Muscle of leg (tissue), 3 donors: ENCODE measurements at regions not wholly inside any gene's neighbourhood (a gene's known extent, or its start where the extent isn't known, plus 50 kb on each side); places are given as distances from the start of the nearest gene placed in this dataset.
"Not testable (repeated sequence)": the region's sequence is repeated elsewhere in the genome, so short reads cannot be mapped to it uniquely, and the experiment has no call there.

Source experiments
- DNase-seq: peaks from one replicate; pipeline ENCODE4 v3.0.0; 2013
- H3K27ac ChIP-seq: one replicate; pipeline ENCODE4 v1.5.1; 2013; ENCODE audit warnings: mild to moderate bottlenecking, low read length, control low read depth
- H3K27me3 ChIP-seq: one replicate; pipeline ENCODE4 v1.6.1; 2013; ENCODE audit warnings: low read length; ENCODE audit not compliant: control insufficient read depth, insufficient read depth
- H3K36me3 ChIP-seq: one replicate; pipeline ENCODE4 v1.6.1; 2013; ENCODE audit warnings: low read length; ENCODE audit not compliant: control insufficient read depth, insufficient read depth
- H3K4me1 ChIP-seq: one replicate; pipeline ENCODE4 v1.6.1; 2013; ENCODE audit warnings: low read length; ENCODE audit not compliant: control insufficient read depth, insufficient read depth
- H3K4me3 ChIP-seq: one replicate; pipeline ENCODE4 v1.5.1; 2013; ENCODE audit warnings: low read length, control low read depth
- H3K9me3 ChIP-seq: replicated peaks from 2 replicates; pipeline ENCODE4 v1.6.1; 2013; ENCODE audit warnings: low read depth, low read length; ENCODE audit not compliant: control insufficient read depth
- whole genome bisulfite sequencing: methylation state at CpG from one replicate; pipeline ENCODE4 v1.1.5; 2013; ENCODE audit warnings: missing lambda C conversion rate; ENCODE audit not compliant: insufficient coverage; 5-methylcytosine and 5-hydroxymethylcytosine counted together

DNA sequence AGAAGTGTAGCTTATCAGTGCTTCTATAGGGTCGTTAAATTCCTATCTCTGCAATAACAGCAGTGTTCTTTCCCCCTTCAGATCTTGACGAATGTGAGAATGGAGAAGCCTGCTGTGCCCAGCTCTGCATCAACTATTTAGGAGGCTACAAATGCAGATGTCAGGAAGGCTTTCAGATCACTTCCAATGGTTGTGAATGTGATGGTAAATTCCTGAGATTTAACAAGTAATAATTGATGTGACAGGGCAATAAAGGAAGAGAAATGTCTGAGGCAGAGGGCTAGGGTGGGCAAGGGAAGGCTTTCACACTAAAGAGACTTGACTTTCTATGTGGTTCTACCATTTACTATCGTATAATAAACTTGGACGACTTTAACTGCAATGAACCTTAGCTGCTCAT, 711.7 kb upstream of the GOLIM4 start:
- no peak overlapping the region for H3K27ac ChIP-seq
- WGBS, result no CpG with 5 or more reads among the region's 4 CpGs
- H3K36me3 ChIP-seq, result no peaks in the 10 kb centered on the region
- no peaks in the 10 kb centered on the region for H3K9me3 ChIP-seq
- H3K4me3 ChIP-seq, result no peak overlapping the region
- no peaks in the 10 kb centered on the region for H3K27me3 ChIP-seq
- H3K4me1 ChIP-seq, result no peaks in the 10 kb centered on the region
- no peak for DNase-seq

DNA sequence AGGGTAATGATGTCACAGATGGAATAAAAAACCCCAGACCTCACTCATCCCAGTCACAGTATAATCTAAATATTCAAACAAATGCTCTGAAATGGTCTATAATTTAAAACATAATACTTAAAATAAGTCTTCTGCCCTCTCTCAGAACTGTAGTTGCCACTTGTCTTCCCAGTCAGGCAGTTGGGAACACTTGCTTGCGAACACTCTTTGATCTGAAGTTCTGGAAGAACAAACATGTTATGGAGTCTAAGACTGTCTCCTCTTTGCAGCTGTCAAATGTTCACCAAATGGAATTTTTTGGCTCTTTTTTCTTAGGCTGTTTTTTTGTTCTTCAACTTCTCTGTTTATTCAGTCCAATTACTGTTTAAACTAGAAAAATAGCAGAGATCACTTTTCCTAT, 711.1 kb upstream of the GOLIM4 start:
- Histone ChIP-seq H3K4me1 (no peaks in the 10 kb centered on the region), H3K36me3 (no peaks in the 10 kb centered on the region), H3K27me3 (no peaks in the 10 kb centered on the region), H3K9me3 (no peaks in the 10 kb centered on the region), H3K27ac (no peak overlapping the region), H3K4me3 (no peak overlapping the region)
- DNase-seq, result no peak
- 80% methylated on average over 1 of the region's 1 CpG for WGBS

DNA sequence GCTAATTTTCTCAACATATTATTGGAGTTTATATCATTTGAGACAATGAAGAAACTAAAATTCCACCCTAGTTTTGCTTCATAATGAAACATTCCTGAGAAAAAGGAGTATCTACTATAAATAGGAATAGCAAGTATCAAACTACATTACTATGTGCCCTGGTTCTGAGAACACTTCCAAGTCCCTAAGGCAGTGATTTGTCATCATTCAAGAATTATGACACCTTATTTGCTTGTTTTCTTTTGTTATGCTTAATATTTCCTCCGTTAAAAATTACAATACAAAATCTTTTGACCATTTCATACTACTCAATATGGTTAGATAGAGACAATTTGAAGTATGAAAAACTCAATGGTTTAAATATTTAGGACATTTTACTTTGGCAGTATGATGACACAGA, 707.8 kb upstream of the GOLIM4 start:
- WGBS, result no CpG with 5 or more reads among the region's 1 CpG
- Histone ChIP-seq H3K9me3 (no peaks in the 10 kb centered on the region), H3K27me3 (no peaks in the 10 kb centered on the region), H3K27ac (no peak overlapping the region), H3K36me3 (no peaks in the 10 kb centered on the region), H3K4me3 (no peak overlapping the region), H3K4me1 (no peaks in the 10 kb centered on the region)
- DNase-seq, result no peak

DNA sequence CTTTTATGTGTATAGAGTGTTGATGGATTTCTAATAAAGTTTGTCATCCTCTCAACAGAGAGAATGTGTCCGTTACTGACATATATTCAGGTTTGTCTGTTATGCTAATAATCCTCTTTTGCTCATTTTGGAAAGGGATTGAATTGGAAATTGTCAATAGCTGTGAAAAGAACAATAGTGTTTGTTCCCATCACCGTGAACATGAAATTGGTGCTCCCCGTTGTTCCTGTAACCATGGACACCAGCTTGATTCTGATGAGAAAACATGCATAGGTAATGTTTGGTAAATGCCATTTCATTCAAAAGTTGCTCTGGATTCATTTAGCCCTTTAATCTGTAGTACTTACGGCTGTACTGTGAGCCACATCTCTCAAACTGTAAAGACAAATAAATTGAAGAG, 707.0 kb upstream of the GOLIM4 start:
- H3K9me3 ChIP-seq, result no peaks in the 10 kb centered on the region
- no peaks in the 10 kb centered on the region for H3K27me3 ChIP-seq
- H3K4me3 ChIP-seq, result no peak overlapping the region
- no peak for DNase-seq
- no peak overlapping the region for H3K27ac ChIP-seq
- H3K36me3 ChIP-seq, result no peaks in the 10 kb centered on the region
- H3K4me1 ChIP-seq, result no peaks in the 10 kb centered on the region
- WGBS, result no CpG with 5 or more reads among the region's 4 CpGs

DNA sequence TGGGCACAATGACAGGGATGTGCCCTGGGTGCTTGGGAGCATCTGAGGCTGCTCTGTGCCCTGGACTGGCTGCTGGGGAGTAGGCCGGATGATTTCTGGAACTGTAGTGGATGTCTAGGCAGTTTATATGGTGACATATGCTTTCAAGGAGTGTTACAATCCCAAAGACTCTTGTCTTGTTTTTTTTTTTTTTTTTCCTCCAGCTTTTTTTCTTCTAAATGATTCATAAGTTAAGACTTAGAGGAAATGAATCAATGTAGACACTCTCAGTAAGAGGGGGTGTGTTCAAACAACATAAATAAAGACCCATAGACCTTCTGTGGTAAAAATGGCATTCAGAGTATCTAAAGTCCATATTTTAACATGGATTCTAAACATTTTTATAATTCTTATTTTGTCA, 706.1 kb upstream of the GOLIM4 start:
- DNase-seq, result no peak
- Histone ChIP-seq H3K4me3 (no peak overlapping the region), H3K27me3 (no peaks in the 10 kb centered on the region), H3K36me3 (no peaks in the 10 kb centered on the region), H3K9me3 (no peaks in the 10 kb centered on the region), H3K4me1 (no peaks in the 10 kb centered on the region), H3K27ac (no peak overlapping the region)
- no CpG with 5 or more reads among the region's 1 CpG for WGBS

DNA sequence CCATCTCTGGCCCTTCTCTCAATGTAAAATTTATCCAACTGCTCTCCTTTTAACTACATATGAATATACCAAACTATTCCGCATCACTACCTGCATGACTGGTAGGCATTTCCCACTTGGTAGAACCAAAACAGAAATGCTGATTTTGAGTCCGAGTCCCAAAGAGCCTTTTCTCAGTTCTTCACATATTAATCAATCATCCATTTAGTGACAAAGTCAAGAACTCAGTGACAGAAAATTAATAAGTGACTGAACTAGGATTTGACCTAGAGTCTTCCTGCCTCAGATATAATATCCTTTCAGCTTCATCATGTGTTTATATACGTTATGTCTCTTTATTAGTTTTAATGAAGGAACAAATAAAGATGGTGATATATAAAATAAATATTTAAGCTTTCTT, 700.6 kb upstream of the GOLIM4 start:
- 100% methylated on average over 1 of the region's 3 CpGs for WGBS
- DNase-seq, result no peak
- Histone ChIP-seq H3K4me1 (no peaks in the 10 kb centered on the region), H3K27ac (no peak overlapping the region), H3K9me3 (no peaks in the 10 kb centered on the region), H3K36me3 (no peaks in the 10 kb centered on the region), H3K4me3 (no peak overlapping the region), H3K27me3 (no peaks in the 10 kb centered on the region)

DNA sequence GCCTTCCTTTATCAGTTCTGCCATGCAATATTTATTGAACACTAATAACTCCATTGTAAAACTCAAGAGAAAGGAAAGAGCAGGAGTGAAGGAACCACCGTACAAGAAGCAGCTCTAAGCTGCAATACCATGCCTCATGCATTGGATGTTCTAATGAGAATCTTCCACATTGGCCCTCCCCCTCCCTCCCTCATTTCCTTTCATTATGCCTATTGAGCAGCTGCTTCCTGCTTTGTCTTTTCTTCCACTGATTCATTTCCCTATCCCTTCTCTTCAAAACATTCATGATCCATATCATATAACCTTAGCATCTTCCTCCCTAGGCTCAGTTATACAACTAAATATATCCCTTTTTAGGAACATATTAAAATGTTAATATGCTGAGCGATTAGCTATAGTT, 698.7 kb upstream of the GOLIM4 start:
- H3K4me1 ChIP-seq, result no peaks in the 10 kb centered on the region
- H3K4me3 ChIP-seq, result no peak overlapping the region
- no peaks in the 10 kb centered on the region for H3K27me3 ChIP-seq
- H3K36me3 ChIP-seq, result no peaks in the 10 kb centered on the region
- H3K9me3 ChIP-seq, result no peaks in the 10 kb centered on the region
- H3K27ac ChIP-seq, result no peak overlapping the region
- WGBS, result 100% methylated on average over 1 of the region's 2 CpGs
- no peak for DNase-seq

DNA sequence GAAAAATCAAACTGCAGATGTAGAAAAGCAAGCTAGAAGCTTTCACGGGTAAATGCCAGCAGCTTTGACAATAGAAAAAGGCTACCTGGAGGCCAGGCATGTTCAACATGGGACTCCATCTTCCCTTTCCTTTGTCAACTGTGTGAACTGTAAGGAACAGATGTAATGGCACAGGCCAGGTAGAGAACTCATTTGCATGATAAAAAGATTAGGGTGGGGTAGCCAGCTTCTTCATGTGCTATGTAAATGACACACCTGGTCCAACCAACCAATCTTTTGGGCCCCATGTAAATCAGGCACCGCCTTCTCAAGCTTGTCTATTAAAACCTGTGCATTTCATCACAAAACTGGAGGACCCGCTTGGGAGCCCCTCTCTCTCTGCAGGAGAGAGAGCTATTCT, 686.5 kb upstream of the GOLIM4 start:
- Histone ChIP-seq H3K4me3 (no peak overlapping the region), H3K27me3 (no peaks in the 10 kb centered on the region), H3K4me1 (no peaks in the 10 kb centered on the region), H3K36me3 (no peaks in the 10 kb centered on the region), H3K27ac (no peak overlapping the region), H3K9me3 (peaks cover 6% of the 10 kb centered on the region)
- DNase-seq, result no peak
- 88% methylated on average over 3 of the region's 3 CpGs for WGBS

DNA sequence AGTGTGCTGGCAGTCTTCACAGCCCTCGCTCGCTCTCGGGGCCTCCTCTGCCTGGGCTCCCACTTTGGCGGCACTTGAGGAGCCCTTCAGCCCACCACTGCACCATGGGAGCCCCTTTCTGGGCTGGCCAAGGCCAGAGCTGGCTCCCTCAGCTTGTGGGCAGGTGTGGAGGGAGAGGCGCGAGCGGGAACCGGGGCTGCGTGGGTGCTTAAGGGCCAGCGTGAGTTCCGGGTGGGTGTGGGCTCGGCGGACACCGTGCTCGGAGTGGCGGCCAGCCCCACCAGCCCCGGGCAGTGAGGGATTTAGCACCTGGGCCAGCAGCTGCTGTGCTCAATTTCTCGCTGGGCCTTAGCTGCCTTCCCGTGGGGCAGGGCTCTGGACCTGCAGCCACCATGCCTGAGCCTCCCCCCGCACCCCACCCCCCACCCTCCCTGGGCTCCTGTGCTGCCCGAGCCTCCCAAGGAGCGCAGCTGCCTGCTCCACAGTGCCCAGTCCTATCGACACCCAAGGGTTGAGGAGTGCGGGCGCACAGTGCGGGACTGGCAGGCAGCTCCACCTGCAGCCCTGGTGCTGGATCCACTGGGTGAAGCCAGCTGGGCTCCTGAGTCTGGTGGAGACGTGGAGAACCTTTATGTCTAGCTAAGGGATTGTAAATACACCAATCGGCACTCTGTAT, 684.4 kb upstream of the GOLIM4 start:
- H3K36me3 ChIP-seq, H3K4me1 ChIP-seq, H3K4me3 ChIP-seq, H3K9me3 ChIP-seq, H3K27me3 ChIP-seq, DNase-seq, H3K27ac ChIP-seq: not testable (repeated sequence)
- 94% methylated on average over 19 of the region's 28 CpGs for WGBS

DNA sequence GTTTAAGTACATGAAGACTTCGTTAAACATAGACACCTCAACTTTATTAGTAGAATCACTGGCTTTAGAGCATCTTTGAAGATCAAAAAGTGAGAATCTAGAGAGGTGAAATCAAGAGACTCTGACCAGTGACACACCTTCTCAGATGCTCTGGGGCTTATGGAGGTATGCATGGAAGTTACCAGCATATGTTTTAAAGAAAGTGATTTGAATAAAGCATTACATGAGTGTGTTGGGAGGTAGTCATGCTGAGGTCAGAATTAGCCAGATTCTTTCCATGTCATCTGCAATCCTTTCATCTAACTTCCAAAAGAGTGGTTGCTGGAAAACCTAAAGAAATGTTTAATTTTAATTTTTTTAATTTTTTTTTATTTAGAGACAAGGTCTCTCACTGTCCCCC, 658.0 kb upstream of the GOLIM4 start:
- DNase-seq, result no peak
- H3K36me3 ChIP-seq, result no peaks in the 10 kb centered on the region
- no peaks in the 10 kb centered on the region for H3K4me1 ChIP-seq
- no CpG with 5 or more reads among the region's 1 CpG for WGBS
- no peak overlapping the region for H3K27ac ChIP-seq
- no peaks in the 10 kb centered on the region for H3K27me3 ChIP-seq
- no peak overlapping the region for H3K4me3 ChIP-seq
- H3K9me3 ChIP-seq, result no peaks in the 10 kb centered on the region

DNA sequence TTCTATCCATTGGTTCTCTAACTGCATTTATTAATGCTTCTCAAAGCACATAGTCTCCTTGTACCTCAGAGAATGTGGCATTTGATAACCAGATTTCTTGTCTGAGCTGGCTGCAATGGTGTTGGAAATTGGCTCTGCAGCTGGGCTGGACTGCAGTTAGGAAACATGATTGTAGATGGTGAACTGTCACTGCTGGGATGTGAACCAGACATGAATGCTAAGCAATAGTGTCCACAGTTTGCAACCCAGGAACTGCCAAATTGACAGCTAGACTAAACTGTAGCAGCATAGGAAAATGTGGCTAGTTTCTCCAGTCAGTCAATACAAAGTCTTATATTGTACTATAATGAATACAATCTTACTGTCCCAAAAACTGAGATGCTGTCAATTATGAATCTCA, 656.6 kb upstream of the GOLIM4 start:
- no peak for DNase-seq
- H3K4me1 ChIP-seq, result no peaks in the 10 kb centered on the region
- no peak overlapping the region for H3K4me3 ChIP-seq
- no peaks in the 10 kb centered on the region for H3K9me3 ChIP-seq
- H3K27ac ChIP-seq, result no peak overlapping the region
- no peaks in the 10 kb centered on the region for H3K36me3 ChIP-seq
- H3K27me3 ChIP-seq, result no peaks in the 10 kb centered on the region
